ENCODE measurements at regions not wholly inside any gene's neighbourhood (a gene's known extent, or its start where the extent isn't known, plus 50 kb on each side); places are given as distances from the start of the nearest gene placed in this dataset.

DNA sequence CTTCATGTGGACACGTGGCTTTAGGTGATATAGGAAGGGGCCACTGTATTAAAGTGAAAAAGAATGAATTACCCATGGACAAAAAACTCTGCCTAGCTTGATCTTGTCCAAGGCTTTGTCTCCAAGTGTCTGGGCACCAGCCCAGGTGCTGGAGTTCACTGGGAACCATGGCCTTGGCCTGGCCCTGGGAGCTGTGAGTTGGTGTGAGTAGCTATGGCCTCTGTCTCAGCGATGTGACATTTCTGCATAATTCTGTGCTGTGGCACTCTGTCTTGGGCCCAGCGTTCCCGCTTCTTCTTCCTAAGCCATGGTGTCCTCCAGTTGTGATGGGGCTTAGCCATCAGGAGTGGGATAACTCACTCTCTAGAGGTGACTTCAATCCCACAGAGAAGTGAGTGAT lies 119.0 kb upstream of the PPP2R2D start:
- DNase-seq = no peak

GRCh38 chr10:131784363-131785120 lies 116.3 kb upstream of the PPP2R2D start:
- DNase-seq = no peak

GRCh38 chr10:131785121-131785460 lies 115.7 kb upstream of the PPP2R2D start:
- DNase-seq = no peak

- peak; percentile 29 for DNase-seq
These were observed 113.8 kb upstream of the PPP2R2D start for GRCh38 chr10:131786756-131787605.

DNA sequence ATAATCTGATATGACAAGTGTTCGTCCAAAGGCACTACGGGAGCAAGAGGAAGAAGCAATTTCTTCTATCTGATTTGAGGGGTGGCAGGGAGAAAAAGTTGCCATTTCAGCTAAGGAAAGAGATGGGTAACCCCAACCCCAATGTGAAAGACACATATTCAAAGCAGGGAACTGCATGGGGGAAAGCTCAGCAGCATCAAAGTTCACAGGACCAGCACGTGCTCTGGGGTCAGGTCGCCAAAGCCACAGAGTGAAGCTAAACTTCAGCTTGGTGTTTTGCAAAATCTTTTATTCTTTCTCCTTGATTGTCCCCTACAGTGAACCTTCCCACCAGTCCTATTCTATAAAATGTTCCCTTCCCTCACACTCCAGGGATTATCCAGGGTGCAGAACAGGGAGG lies 112.8 kb upstream of the PPP2R2D start:
- DNase-seq = no peak

DNA sequence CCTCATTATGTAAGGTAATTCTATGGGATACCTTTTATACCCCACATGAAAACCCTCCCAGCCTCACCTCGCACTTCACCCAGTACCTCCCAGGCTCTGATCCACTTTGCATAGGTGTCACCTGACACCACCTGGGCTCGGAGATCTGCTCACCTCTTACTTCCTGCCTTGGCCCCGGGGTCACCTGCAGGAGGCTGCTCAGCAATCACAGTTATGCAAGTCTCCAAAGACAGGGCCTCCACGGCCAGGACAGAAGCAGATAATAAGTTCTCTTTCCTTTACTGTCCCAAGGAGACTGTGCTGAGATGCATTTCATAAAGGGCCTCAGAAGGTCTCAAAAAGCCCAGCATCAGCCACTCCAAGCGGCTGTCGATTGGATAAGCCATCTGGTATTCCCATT lies 112.4 kb upstream of the PPP2R2D start:
- no peak for DNase-seq

GRCh38 chr10:131789516-131789915 lies 111.3 kb upstream of the PPP2R2D start:
- DNase-seq = no peak

- peak; percentile 46 for DNase-seq
These were observed 110.8 kb upstream of the PPP2R2D start for GRCh38 chr10:131790021-131790420.

DNA sequence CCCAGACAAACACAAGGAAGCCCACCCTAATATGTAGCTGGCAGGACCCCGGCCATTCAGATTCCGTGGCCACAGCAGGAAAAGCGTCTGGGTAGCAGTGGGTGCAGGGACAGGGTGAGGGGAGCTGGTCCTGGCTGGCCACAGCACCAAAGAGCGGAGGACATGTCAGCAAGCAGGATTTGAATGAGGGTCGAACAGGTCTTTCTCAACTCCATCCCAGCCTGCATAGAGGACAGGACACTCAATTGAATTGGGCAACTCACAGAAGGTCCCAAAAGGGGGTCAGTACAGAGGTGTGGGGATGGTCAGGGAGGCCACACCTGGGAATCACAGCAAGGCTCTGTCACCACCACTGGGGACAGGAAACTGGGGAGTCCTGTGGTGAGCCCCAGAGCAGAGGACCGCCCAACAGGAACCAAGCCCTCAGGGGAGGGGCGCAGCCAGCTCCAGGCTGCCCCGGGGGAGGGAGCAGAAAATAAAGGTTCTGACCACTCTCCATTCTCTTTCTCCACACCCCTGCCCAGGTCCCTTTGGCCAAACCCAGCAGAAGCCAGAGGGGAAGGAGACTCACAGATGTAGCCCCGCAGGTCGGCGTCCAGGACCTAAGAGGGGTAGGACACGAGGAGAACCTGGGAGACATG lies 108.7 kb upstream of the PPP2R2D start:
- no peak for DNase-seq

DNA sequence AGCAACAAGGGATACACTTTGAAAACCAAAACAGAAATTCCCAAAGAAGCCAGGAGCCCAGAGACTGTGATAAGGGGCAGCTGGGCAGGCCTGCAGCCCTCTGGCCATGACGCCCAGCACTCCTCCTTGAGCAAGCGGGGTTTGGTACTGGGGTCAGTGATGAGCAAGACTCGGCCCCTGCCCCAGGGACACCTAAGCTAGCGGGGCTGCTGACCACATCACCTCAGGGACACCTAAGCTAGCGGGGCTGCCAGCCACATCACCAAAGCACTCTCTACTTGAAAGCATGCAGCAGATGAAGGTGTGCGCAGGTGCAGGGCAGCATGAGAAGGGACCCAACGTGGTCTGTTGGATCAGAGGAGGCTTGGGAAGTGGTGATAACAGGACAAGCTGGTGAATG lies 108.0 kb upstream of the PPP2R2D start:
- no peak for DNase-seq

DNA sequence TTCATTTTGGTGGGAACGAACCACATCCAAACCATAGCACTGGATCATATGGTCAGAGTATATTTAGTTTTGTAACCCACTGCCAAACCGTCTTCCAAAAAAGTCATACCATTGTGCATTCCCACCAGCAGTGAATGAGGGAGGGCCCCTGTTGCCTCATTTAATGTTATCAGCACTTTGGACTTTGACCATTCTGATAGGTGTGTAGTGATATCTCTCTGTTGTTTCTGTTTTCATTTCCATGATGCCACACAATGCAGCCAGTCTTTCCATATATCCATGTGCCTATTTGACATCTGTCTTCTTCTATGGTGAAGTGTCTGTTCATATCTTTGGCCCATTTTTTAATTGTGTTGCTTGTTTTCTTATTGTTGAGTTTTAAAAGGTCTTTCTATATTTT lies 105.0 kb upstream of the PPP2R2D start:
- DNase-seq = no peak

GRCh38 chr10:131797626-131798025 lies 103.2 kb upstream of the PPP2R2D start:
- no peak for DNase-seq

DNA sequence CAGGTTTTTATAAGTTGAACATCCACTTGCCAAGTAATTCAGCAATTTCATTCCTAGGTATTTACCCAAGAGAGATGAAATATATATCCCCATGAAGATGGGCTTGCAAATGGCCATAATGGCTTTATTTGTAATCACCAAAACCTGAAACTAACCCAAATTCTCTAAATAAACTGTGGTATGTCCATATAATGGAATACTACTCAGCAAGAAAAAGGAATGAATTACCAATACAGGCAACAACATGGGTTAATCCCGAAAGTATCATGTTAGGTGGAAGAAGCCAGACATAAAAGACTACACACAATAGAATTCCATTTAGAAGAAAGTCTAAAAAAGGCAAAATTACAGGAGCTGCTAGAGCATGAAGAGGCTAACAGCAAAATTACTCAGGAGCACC lies 101.4 kb upstream of the PPP2R2D start:
- no peak for DNase-seq

- DNase-seq = no peak
These were observed 98.5 kb upstream of the PPP2R2D start for GRCh38 chr10:131802156-131802915.

DNA sequence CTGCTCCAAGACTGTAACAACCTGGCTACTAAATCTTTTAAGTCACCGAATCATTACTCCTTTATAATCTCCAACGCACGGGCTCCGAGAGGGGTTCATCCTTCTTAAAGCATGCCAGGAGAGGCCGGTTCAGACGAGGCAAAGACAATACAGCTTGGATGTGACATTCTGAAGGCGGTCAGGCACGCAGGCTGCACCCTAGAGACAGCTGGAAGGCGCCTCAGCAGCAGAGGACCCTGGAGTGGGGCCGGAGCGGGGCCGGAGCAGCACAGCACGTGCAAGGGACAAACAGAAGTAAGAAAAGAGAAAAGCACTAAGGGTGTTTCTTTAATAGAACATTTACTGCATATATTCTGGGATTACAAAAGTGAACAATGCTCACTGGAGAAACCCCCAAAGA lies 97.8 kb upstream of the PPP2R2D start:
- no peak for DNase-seq

DNA sequence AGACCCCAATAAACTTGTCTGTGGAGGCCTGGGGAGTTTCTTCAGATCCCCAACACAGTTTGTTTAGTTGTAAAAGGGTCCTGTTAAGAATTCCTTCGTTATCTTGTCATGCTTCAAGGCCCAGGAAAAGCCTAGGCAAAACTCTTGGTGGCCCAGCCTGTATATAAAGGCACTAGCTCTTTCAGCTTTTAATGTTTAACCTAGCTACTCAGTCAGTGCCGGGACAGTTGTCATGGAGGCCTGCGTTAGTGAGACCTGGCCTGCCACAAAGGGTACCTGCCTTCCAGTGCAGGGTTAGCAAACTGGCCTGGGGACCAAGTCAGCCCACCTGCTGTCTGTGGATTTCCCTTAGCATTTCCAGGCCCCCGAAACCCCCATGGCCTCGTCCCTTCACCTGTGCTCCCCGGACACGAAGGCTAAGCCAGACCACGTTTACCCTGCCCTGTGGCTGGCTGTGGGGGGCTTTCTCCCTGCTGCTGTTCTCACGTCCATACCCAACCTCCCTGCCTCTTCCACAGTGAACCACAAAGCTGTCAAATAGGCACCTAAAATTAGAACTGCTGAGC lies 96.9 kb upstream of the PPP2R2D start:
- no peak for DNase-seq

DNA sequence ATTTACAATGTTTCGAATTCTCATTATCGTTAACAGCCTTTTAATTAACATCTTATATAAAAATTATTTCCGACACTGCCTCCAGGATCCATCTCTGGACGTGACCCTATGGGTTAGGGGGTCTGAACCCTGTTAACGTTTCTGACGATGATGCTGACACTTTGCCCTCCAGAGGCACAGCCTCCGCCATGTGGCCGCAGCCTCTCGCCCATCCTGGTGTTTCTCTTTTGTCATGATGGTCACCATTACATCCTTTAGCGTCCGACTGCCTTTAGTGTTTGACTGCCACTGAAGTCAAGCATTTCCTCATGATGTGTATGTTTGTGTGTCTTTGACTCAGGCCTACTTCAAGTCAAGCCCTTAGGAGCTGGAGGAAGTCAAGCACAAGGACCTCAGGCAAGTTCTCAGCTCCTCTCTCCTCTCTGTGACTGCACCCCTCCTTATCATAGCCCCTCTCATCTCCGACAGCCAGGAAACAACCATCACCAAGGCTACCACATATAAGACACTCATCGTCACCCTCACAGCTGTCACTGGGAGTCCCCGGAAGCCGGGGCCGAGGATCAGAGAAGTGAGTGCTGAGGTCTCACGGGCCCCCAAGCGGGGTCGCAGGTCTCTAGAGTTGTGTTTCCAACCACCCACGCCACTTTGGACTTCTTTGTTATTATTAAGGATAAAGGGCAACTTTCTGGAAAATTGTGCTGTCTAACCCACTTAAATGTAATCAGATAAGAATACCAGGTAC lies 96.1 kb upstream of the PPP2R2D start:
- no peak for DNase-seq

DNA sequence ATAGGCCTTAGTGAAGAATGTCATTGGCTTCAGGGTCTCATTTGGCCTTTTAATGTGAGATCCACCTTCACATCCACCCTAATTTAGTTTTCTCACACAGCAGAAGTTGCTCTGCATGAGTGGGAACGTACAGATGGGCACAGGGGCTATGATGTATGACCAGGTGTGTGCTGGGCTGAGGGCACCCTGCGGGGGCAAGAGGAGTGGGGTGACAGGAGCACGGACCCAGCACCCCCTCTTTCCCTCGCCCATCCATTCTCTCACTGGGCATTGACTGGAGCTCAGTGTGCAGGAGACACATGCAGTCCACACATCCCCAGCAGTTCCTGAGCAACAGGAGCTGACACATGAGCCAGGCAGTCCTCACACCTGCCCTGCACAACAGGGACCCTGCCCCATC lies 95.1 kb upstream of the PPP2R2D start:
- DNase-seq = no peak

- DNase-seq = no peak
These were observed 94.7 kb upstream of the PPP2R2D start for GRCh38 chr10:131806146-131806545.

GRCh38 chr10:131806646-131807317 lies 94.0 kb upstream of the PPP2R2D start:
- DNase-seq = no peak

DNA sequence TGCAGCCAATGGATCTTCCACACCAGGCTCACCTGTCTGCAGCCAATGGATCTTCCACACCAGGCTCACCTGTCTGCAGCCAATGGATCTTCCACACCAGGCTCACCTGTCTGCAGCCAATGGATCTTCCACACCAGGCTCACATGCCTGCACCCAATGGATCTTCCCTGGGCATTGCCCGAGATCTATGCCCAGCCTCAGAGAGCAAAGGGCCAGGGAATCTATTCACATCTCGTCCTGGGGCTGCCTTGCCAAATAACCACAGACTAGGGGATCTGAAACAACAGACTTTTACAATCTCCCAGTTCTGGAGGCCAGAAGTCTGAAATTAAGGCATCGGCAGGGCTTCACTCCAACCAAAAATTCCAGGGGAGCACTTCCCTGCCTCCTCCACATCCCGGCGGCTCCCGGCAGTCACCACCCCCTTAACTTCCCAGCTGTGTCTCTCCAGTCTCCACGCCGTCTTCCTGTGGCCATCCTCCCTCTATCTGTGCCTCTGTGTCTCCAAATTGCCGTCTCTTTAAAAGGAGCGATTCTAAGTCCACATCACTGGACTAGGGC lies 92.4 kb upstream of the PPP2R2D start:
- no peak for DNase-seq
